GM18507 (cell line): ENCODE measurements at regions not wholly inside any gene's neighbourhood (a gene's known extent, or its start where the extent isn't known, plus 50 kb on each side); places are given as distances from the start of the nearest gene placed in this dataset.
"Not testable (repeated sequence)": the region's sequence is repeated elsewhere in the genome, so short reads cannot be mapped to it uniquely, and the experiment has no call there.

Source experiments
- DNase-seq: peaks from one replicate; pipeline ENCODE4 v3.0.0; 2011; ENCODE audit warnings: low read depth; ENCODE audit not compliant: insufficient read length; ENCODE audit errors: extremely low spot score
- FAIRE-seq: peaks from 2 replicates; lab custom pipeline; 2011; peaks lifted over from hg19 to GRCh38; lab: Jason Lieb, UNC

DNA sequence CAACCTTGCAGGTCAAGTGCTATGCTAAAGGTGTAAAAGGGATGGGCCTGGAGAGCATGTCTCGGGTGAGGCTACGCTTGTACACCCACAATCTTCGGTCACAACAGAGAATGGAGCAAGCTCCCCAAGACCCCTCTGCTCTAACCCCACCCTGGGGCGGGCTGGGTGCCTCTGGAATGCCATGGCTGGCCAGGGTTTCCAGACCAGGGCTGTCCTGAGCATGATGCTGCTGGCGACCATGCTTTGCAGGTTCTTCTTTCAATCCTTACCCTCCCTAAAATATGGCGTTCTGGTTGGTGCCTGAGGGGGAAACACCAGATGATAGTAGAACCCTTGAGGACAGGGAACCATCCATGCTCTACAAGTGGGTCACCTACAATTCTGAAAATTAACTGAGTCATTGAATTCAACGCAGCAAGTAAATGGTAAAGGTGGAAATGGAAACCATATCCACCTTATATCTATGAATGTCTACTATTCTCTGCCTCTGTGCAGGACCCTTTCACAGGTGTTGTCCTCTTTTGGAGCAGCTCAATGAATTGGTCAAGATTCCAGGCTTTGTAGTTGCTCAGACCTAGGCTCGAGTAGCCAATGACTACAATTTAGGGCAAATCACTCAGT lies 111.6 kb upstream of the EGLN3 start:
- DNase-seq (no peak), FAIRE-seq (no peak)

DNA sequence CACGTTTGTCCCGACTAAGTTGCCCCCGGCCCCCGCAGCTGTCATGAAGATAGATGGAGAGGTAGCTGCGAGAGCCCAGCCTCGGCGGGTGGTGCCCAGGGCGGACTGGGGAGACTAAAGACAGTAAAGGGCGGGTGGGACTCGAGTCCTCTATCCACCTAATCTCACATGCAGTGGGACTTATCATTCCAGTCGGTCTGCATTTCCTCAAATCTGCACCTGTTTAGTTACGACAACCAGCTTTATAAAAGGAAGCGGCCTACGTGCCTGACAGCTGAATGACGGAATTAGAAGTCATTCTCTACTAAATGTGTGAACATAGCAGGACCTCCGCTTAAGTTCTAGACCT lies 109.8 kb upstream of the EGLN3 start:
- FAIRE-seq: peak; percentile 61
- DNase-seq: no peak

DNA sequence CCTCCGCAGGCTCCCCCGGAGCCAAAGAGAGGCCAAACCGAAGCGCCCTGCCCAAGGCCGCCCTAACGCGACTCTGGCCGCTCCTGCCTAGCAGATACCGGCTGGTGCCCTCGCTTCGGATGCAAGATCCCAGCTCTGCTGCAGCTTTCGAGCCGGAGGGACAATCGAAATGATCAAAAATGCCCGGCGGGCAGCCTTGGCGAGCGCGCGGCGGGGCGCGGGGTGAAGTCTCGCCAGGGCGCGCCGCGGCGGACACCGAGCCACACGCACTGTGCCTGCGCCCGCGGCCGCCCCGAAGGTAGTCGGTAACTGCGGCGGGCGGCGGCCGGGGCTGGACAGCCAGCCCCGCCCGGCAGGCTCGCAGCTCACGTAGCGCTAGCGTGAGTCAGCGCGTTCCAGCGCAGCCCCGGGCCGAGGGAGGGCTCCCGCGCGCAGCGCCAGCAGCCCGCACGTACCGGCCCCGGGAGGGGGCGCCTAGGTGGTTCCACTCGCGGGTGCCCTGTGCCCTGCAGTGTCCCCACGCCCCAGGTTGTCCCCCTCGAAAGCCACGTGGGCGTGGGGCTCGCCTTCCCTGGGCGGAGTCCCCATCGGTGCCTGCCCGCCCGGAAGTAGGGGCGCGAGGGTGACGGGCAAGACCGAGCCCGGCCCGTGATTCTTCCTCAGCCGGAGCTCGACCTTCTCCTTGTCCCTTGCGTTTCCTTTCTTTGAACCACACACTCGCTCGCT lies 109.2 kb upstream of the EGLN3 start:
- DNase-seq: peak; percentile 36
- no peak for FAIRE-seq

DNA sequence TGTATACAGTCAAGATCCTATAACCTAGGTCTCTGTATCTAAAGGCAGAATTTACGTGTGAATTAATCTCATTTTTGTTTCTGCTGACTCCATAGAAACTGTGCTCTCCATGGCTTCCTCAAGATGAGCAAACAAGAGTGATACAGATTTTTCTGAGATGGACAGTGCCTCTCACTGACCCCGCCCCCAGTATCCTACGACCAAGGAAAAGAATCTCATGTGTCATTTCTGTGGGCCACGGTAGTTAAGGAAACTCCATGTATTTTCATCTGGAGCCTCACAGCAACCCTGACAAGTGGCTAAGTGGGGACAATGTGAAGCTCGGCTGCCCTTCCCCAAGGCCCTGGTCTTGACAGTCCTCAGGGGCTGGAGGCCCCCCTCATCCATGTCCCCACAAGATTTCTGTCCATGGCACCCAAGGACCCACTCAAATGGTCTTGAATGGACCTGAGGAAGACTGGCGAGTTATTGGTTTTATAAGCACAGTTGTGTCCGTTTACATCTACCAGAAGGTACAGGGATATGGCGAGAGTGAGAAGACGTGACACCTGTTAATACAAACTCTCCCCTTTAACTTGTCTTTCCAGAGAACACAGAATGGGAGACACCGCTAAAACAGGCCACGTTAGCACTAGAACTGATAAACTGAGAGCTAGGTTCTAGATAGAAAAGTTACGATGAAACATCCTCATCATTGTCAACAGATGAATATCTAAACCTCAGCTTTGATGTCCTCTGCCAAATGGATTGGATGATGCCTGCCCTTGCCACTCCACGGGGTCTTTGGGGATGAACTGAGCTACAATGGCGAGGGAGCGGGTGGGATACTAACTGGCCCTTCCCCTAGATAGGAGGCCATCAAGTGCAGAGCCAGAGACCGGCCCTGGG lies 108.4 kb upstream of the EGLN3 start:
- FAIRE-seq: no peak
- DNase-seq: no peak

DNA sequence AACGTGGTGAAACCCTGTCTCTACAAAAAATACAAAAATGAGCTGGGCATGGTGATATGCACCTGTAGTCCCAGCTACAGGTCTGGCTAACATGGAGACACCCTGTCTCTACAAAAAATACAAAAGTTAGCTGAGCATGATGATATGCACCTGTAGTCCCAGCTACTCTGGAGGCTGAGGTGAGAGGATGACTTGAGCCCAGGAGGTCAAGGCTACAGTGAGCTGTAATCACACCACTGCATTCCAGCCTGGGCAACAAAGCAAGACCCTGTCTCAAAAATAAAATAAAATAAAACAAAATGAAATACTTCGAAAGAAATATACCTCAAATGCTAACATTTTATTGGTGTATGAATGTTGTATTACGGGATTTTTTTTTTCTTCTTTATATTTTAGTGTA lies 107.6 kb upstream of the EGLN3 start:
- DNase-seq: no peak
- FAIRE-seq: no peak

DNA sequence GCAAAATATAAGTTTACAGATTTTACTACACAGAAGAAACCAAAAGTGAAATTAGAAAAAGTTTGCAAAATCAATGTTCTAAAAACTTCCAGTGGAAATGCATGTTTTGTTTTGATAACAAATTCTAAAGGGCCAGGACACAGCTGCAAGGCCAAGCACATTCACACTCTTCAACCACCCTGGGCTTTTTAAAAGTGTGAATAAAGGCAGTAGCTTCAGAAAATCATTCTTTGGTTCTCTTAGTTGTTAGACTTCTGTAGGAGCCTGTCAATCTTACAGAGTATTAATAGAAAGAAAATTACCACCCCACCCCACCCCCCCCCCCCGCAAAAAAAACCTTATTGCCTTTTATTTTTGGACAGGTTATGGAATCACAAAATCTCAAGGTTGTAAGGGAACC lies 105.2 kb upstream of the EGLN3 start:
- no peak for FAIRE-seq
- no peak for DNase-seq

DNA sequence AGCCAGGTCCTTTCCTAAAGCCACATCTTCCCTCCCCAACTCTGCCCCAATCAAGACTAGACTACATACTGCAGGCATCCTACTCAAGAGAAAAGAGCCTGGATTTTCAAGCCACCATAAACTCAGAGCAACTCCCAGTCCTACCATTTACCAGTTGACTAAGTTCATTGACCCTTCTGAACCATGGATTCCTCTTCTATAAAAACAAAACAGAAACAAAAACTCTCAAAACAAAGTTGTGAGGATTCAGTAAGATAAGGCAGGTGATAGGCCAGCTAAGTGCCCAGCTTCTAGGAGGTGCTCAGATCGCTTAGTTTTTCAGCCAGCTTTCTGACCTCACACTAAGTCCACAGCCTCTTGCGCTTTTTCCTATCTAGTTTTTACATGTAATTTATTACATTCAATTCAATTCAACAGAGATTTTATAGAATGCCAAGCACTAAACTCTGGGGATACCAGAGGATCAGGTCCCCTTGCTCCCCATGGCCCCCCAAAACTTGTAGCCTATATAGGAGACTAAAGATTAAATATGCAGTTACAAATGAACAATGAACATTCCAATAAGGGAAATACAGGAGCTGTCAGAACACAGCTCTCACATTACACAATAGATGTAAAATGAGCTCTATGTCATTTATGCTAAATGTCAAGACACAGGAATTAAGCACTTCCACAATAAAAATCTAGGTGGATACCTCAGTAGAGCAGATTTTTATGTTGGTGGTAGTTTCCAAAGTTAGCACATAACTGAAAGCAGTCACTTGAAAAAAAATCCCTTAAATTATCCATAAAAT lies 104.5 kb upstream of the EGLN3 start:
- FAIRE-seq (no peak), DNase-seq (no peak)

DNA sequence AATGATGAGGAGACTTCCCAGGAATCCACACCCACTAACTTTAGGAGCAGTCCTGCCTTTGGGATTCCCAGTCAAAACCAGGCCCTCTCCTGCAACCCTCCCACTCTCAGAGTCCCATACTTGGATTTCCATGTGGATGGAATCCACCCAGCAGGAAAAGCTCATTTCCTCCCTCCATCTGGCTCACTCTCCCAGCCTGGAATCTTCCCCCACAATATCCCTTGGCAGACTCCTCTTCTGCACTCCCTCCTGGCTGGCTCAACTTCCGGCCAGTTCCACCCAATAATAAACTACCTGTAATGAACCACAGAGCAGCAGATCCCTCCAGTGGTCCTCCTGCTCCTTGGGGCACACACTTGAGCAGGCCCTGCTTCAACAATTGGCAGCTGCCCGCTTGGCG lies 102.8 kb upstream of the EGLN3 start:
- no peak for FAIRE-seq
- DNase-seq: no peak

DNA sequence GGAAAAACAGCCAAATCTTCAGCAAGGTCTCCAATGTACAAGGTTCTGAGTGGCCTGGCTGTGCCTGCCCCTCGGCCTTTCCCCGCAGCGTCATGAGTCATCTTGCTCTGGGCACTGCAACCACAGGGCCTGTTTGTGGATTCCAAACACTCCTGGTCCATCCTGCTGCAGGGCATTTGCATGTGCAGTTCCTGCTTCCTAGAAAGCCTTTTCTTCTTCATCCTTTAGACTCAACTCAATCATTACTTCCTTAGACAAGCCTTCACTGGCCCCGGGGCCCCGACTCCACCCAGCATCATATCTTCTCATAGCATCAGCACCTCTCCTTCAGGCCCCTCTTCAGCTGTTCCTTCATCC lies 101.8 kb upstream of the EGLN3 start:
- no peak for DNase-seq

DNA sequence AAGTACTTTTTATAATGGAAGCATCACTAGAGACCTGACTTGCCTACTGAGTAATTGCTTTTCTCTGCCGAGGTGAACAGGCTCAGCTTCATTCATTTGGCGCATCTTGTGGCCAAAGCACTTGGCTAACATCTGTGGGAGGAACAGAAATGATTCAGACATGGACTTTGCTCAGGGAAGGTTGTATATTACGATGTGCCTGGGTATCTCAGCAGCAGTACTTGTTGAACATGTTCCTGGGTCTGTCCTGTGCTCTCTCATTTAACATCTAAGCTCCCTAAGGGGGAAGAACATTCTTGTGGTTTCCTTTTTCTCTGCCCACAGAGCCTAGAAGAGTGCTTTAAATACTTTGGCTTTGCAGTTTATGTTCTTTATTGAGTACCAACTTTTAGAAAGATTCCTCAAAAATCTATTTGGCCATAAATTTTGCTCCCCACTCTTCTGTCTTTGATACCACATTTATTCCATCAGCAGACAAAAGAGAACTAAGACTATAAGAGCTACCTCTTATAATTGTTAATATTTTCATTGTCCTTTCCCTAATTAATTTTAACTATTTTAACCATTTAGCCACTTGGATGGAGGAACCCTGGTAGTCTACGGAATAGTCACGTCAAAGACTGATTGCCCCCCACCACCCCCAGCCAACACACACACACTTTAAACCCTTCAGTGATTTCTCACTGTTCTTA lies 101.2 kb upstream of the EGLN3 start:
- FAIRE-seq (peak; percentile 84), DNase-seq (no peak)

More for the DNA sequence above, 101.8 kb upstream of the EGLN3 start:
- FAIRE-seq: peak; percentile 59

DNA sequence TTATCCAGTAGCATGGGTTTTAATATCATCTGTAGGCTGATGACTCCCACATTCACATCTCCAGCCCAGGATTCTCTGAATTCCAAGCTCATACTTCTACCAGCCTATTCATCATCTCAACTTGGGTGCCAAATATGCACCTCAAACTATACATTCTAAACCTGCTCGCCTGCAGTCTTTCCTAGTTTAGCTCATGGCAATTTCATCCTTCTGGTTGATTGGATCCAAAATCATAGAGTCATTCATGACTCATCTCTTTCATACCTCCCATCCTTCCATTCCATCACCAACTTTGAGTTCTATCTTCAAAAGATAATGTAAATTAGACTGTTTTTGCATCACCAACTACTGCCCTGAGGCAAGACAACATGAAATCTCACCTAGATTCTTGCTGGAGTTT lies 99.7 kb upstream of the EGLN3 start:
- DNase-seq: no peak
- FAIRE-seq: no peak

DNA sequence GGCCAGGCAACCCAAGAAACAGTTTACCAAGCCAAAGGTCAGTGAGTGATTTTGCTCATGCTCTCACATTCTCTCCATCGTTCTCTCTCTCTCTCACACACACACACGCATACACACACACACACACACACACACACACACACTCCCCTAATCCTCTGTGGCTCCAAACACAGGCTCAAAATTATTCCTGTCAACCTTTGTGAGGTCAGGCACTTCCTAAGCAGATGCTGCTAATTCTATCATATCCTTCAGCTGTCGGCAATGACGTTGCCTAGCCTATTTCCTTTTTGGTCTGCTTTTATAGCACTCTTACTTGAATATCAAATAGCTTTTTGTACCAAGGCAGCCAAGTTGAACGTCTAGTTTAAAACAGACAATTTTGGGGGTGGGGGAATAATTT lies 98.9 kb upstream of the EGLN3 start:
- DNase-seq (no peak), FAIRE-seq (no peak)

DNA sequence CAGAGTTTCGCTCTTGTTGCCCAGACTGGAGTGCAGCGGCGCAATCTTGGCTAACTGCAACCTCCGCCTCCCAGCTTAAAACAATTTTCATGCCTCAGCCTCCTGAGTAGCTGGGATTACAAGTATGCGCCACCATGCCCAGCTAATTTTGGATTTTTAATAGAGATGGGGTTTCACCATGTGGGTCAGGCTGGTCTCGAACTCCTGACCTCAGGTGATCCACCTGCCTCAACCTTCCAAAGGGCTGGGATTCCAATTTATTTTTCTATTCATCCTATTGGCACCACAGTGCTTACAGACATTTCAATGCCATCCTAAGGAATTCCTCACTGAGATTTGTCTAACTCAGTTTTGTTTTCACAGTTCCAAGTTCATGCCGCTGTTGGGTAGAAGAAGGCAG lies 98.3 kb upstream of the EGLN3 start:
- not testable (repeated sequence) for DNase-seq, FAIRE-seq

DNA sequence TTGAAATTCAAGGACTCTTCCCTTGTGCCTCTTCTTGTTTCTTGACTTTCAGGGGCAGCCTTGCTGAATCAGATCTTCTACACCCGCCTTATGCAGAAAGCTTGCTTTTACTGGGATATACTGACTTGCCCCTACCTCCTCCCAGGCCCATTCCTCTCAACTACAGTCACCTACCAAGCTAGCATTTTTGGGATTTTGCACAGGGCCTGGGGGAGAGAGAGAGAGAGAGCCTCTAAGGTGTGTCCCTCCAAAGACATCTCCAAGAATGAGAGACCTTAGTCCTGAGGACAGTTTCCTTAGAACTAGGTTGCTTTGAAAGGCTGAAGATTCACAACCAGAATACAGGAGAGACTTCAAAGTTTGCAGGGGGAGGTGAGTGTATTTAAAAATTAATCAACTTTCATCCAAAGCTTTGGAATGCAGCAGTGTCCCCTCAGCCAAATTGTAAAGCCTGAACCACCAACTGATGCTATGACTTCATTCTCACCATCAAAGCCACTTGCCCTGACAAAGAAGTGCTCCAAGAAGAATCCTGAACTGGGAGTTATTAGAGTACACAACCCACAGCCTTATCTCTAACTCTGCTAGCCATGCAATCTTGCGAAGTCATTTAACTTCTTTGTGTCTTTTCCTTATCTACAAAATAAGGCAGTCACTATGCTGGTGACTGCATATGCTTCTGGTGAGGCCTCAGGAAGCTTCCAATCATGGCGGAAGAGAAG lies 96.1 kb upstream of the EGLN3 start:
- DNase-seq: no peak
- no peak for FAIRE-seq

DNA sequence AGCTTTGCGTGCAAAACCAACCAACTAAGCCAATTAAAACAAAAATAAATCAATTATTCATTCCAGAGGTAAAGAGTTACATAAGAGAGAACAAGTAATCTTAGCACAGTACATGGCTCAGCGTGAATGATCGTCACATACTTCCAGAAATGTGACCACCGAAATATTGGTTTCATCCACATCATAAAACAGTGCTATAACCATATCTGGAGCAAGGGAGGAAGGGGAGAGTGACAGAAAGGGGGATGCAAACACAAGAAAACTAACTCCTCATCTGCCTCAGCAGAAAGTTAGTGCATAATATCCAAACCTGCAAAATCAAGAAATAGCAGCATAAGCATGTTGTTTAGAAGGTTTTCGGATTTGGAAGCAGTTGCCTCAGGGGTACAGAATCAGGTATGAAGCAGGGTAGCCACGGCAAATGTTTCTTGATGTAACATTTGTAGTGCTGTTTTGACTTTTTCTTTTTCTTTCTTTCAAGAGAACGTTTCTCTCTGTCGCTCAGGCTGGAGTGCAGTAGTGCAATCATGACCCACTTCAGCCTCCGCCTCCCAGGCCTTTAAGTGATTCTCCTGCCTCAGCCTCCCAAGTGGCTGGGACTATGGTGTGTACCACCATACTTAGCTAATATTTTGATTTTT lies 93.9 kb upstream of the EGLN3 start:
- DNase-seq: no peak
- FAIRE-seq: no peak

DNA sequence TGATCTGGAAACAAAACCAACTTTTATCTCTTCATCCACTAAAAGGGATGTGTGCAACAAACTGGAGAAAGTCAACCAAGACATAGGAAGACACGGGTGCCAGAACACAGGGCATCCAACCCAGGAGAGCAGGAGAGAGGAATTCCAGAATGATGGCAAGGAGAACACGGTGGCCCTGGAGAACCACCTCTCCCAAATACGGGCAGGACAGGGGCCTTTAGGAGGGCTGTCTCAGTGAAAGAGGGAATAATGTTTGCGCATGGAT lies 93.4 kb upstream of the EGLN3 start:
- no peak for DNase-seq
- FAIRE-seq: no peak

DNA sequence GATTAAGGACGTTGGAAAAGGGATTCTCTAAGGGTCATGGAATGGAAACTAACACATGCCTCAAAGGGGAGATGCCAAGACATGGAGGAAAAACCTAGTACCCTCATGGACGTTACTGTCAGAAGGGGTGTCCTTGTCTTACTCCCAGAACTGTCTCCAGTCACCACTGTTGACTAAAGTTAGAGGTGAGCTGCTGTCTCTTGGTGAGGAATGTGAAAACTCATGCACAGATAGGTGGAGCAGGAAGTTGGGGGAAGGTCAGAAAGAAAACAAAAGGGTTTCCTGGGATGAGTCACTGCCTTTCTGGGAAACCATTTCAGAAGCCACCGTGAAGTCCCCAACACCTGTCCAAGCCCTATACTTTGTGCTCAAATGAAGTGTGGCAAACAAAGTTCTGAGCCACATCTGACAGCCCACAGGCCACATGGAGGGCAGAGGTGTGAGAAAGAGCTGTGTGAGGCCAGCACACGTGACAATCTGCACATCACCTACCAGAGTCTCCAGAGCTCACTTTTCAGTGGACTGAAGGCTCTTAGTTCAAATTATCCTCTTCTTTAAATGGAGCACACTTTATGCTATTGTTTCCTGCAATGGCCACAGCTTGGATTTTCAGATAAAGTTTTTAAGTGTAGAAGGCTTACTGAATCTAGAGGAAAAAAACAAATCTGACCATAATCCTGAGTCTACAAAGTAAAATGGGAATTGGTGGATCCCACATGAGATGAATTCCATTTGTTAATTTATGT lies 92.9 kb upstream of the EGLN3 start:
- DNase-seq (peak; percentile 58), FAIRE-seq (peak; percentile 94)

DNA sequence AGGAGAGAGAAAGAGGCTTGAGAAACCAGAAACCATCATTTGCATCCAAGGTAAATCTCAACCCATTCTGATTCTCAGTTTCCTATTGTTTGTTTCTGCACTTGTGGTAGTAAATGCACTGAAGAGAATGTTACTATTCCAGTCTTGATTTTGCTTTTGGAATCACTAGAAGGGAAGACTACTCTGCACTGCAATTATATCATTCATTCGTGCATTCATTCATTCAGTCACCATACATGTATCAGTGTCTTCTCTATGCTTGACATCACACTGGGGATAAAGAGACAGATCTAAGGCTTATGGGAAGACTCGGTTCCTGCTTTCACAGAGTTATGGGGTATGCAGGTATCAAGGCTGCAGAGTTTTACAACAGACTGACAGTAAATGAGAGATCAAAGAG lies 90.3 kb upstream of the EGLN3 start:
- no peak for FAIRE-seq
- no peak for DNase-seq
